Panc1 (cell line): ENCODE measurements at regions not wholly inside any gene's neighbourhood (a gene's known extent, or its start where the extent isn't known, plus 50 kb on each side); places are given as distances from the start of the nearest gene placed in this dataset.

Experiments used
- ATAC-seq: fragments of 200-7000 bp; cut with Tn5 transposase; 2 replicates; pipeline ENCODE4 v1.9.1; 2020; ENCODE audit warnings: mild to moderate bottlenecking, moderate library complexity
- BruUV-seq: library from RNA; stranded (reverse); fragments of 400-500 nt; replicated peaks from 2 replicates; lab custom pipeline; 2021; lab: Mats Ljungman, UMichigan
- CTCF ChIA-PET: fragments of 300-600 bp; sonication (Branson Sonifier 250); formaldehyde crosslinking; loops from one replicate; lab custom pipeline; 2022; ENCODE audit warnings: antibody characterized with exemption; lab: Charles Lee
- POLR2A ChIA-PET: fragments of 300-600 bp; sonication (Branson Sonifier 250); formaldehyde crosslinking; loops from one replicate; lab custom pipeline; 2022; ENCODE audit warnings: antibody characterized with exemption; lab: Charles Lee
- DNase-seq: peaks from one replicate; pipeline ENCODE4 v3.0.0-alpha.2; 2010; ENCODE audit warnings: low read depth, low spot score
- H3K27ac ChIP-seq: 2 replicates; pipeline ENCODE4 v1.5.1; 2011; ENCODE audit warnings: mild to moderate bottlenecking, low read length, inconsistent platforms
- H3K27me3 ChIP-seq: fragments of 200-500 bp; sonication (Bioruptor generic); 2 replicates; pipeline ENCODE4 v1.6.0; 2014; ENCODE audit warnings: low read length, inconsistent platforms; ENCODE audit not compliant: control insufficient read depth, insufficient read depth
- H3K36me3 ChIP-seq: fragments of 200-500 bp; sonication (Bioruptor generic); 2 replicates; pipeline ENCODE4 v1.5.1; 2014; ENCODE audit warnings: inconsistent platforms, mild to moderate bottlenecking, low read length, moderate library complexity; ENCODE audit not compliant: control insufficient read depth, insufficient read depth
- H3K4me1 ChIP-seq: 2 replicates; pipeline ENCODE4 v1.5.1; 2011; ENCODE audit warnings: inconsistent platforms, mild to moderate bottlenecking, low read length, moderate library complexity; ENCODE audit not compliant: control insufficient read depth, insufficient read depth
- H3K4me3 ChIP-seq, 2 experiments: 2 replicates each; pipeline ENCODE4 v1.5.1; 2011 to 2012; ENCODE audit warnings: low read depth in 2 of 2, low read length in 2 of 2, mild to moderate bottlenecking in 2 of 2, inconsistent platforms in 1 of 2, moderate library complexity in 1 of 2
- H3K9me3 ChIP-seq: fragments of 200-500 bp; sonication (Bioruptor generic); 2 replicates; pipeline ENCODE4 v1.5.1; 2014; ENCODE audit warnings: low read depth, mild to moderate bottlenecking, inconsistent platforms, low read length, moderate library complexity; ENCODE audit not compliant: control insufficient read depth, insufficient read depth
- CTCF ChIP-seq: fragments of 450-650 bp; IDR thresholded peaks from 2 replicates; pipeline ENCODE4 v1.5.1; 2017; ENCODE audit warnings: mild to moderate bottlenecking
- POLR2AphosphoS5 ChIP-seq: IDR thresholded peaks from 2 replicates; pipeline ENCODE4 v1.6.1; 2012; ENCODE audit warnings: mild to moderate bottlenecking, low read depth, low read length, moderate library complexity
- SIN3A ChIP-seq: IDR thresholded peaks from 2 replicates; pipeline ENCODE4 v1.6.1; 2012; ENCODE audit warnings: low read depth, mild to moderate bottlenecking, low read length, moderate library complexity, borderline replicate concordance; ENCODE audit not compliant: insufficient read depth
- TCF7L2 ChIP-seq: IDR thresholded peaks from 2 replicates; pipeline ENCODE4 v1.6.1; 2011; ENCODE audit warnings: mild to moderate bottlenecking, low read depth, low read length, inconsistent platforms
- in situ Hi-C: cut with HindIII; loops from 2 replicates; pipeline ENCODE4 v1.10.0; 2016; ENCODE audit warnings: low sequenced_read_pairs, low pct_unique_long_range_greater_than_20kb
- intact Hi-C: fragments of 100-400 bp; cut with micrococcal nuclease; formaldehyde crosslinking; loops from one replicate; pipeline ENCODE4 v1.10.0; 2022; ENCODE audit not compliant: unreplicated experiment
- TF ChIP-seq, protein P1 (sequence below), 2 experiments: IDR thresholded peaks; 2 replicates each; pipeline ENCODE4 v1.6.1; 2011 to 2012; ENCODE audit warnings: low read depth in 2 of 2, control low read depth in 1 of 2, low read length in 1 of 2, mild to moderate bottlenecking in 1 of 2, moderate library complexity in 1 of 2; ENCODE audit not compliant: insufficient read depth in 1 of 2

- Histone ChIP-seq H3K27ac (no peak overlapping the region), H3K27me3 (no peaks in the 10 kb centered on the region), H3K36me3 (no peaks in the 10 kb centered on the region), H3K4me3 (no peak overlapping the region), H3K4me1 (no peaks in the 10 kb centered on the region), H3K9me3 (no peaks in the 10 kb centered on the region)
- ChIA-PET CTCF (no interaction called here), POLR2A (no interaction called here)
- no TSS peak for BruUV-seq
- no peak for DNase-seq
- ATAC-seq = no peak
- intact Hi-C loops (no loop called here), in situ Hi-C loops (no loop called here)
- TF ChIP-seq CTCF = no peak
- no peak for TF ChIP-seq SIN3A
- TF ChIP-seq, protein P1, sequence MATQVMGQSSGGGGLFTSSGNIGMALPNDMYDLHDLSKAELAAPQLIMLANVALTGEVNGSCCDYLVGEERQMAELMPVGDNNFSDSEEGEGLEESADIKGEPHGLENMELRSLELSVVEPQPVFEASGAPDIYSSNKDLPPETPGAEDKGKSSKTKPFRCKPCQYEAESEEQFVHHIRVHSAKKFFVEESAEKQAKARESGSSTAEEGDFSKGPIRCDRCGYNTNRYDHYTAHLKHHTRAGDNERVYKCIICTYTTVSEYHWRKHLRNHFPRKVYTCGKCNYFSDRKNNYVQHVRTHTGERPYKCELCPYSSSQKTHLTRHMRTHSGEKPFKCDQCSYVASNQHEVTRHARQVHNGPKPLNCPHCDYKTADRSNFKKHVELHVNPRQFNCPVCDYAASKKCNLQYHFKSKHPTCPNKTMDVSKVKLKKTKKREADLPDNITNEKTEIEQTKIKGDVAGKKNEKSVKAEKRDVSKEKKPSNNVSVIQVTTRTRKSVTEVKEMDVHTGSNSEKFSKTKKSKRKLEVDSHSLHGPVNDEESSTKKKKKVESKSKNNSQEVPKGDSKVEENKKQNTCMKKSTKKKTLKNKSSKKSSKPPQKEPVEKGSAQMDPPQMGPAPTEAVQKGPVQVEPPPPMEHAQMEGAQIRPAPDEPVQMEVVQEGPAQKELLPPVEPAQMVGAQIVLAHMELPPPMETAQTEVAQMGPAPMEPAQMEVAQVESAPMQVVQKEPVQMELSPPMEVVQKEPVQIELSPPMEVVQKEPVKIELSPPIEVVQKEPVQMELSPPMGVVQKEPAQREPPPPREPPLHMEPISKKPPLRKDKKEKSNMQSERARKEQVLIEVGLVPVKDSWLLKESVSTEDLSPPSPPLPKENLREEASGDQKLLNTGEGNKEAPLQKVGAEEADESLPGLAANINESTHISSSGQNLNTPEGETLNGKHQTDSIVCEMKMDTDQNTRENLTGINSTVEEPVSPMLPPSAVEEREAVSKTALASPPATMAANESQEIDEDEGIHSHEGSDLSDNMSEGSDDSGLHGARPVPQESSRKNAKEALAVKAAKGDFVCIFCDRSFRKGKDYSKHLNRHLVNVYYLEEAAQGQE (IDR thresholded peaks at IDR 0.05; ENCODE audit: insufficient read depth in 1 of 2, low read depth in 2 of 2, low read length in 1 of 2) = no peak
- no peak for TF ChIP-seq POLR2AphosphoS5
- TF ChIP-seq TCF7L2 = no peak
These were observed 722.0 kb downstream of the EPHA4 start for GRCh38 chr2:220850116-220850515.

DNA sequence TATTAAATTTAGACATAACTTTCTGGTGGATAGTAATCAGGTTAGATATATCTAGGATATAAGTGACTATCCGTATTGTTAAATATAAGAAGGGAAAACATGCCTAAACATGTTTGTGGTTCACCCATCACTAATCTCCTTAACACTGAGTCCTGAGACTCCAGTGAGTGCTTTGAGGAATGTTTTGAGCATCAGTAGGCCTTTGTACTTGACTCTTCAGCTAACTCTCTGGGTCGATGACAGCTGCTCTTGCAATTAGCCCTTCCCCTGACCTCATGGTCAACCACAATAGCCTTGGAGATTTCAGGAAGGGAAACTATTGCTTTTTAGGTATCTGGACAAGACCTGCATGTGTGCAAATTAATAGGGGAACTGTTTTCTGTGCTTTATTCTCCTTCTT, 716.8 kb downstream of the EPHA4 start:
- no peaks in the 10 kb centered on the region for H3K4me1 ChIP-seq
- DNase-seq (no peak), ATAC-seq (no peak)
- ChIA-PET POLR2A (no interaction called here), CTCF (no interaction called here)
- H3K27me3 ChIP-seq = no peaks in the 10 kb centered on the region
- H3K27ac ChIP-seq = no peak overlapping the region
- no peaks in the 10 kb centered on the region for H3K9me3 ChIP-seq
- in situ Hi-C loops (no loop called here), intact Hi-C loops (no loop called here)
- no peak for TF ChIP-seq POLR2AphosphoS5
- no peak for TF ChIP-seq SIN3A
- TF ChIP-seq CTCF = no peak
- no peak for TF ChIP-seq TCF7L2
- TF ChIP-seq, protein P1 (IDR thresholded peaks at IDR 0.05; ENCODE audit: insufficient read depth in 1 of 2, low read depth in 2 of 2, low read length in 1 of 2) = no peak
- H3K36me3 ChIP-seq = no peaks in the 10 kb centered on the region; the same call in 1 of the 2 replicates
- no peak overlapping the region for H3K4me3 ChIP-seq
- no TSS peak for BruUV-seq
